SK-N-SH (cell line): ENCODE measurements at regions not wholly inside any gene's neighbourhood (a gene's known extent, or its start where the extent isn't known, plus 50 kb on each side); places are given as distances from the start of the nearest gene placed in this dataset.

Experiments used
- EP300 ChIP-seq, 2 experiments: IDR thresholded peaks; 2 replicates each; pipeline versions ENCODE4 v1.4.0 to v1.6.1; 2012; ENCODE audit warnings: borderline replicate concordance in 1 of 2, low read depth in 1 of 2, low read length in 1 of 2
- POLR2AphosphoS5 ChIP-seq: IDR thresholded peaks from 2 replicates; pipeline ENCODE4 v1.6.1; 2012; ENCODE audit warnings: low read depth, low read length
- RAD21 ChIP-seq: IDR thresholded peaks from 2 replicates; pipeline ENCODE4 v1.6.1; 2012; ENCODE audit warnings: mild to moderate bottlenecking, low read length
- TCF12 ChIP-seq: IDR thresholded peaks from 2 replicates; pipeline ENCODE4 v1.4.0; 2012
- TF ChIP-seq, protein P1 (sequence below): IDR thresholded peaks from 2 replicates; pipeline ENCODE4 v1.4.0; 2012; ENCODE audit warnings: low read depth, borderline replicate concordance
- TF ChIP-seq, protein P2 (sequence below): IDR thresholded peaks from 2 replicates; pipeline ENCODE4; 2012

DNA sequence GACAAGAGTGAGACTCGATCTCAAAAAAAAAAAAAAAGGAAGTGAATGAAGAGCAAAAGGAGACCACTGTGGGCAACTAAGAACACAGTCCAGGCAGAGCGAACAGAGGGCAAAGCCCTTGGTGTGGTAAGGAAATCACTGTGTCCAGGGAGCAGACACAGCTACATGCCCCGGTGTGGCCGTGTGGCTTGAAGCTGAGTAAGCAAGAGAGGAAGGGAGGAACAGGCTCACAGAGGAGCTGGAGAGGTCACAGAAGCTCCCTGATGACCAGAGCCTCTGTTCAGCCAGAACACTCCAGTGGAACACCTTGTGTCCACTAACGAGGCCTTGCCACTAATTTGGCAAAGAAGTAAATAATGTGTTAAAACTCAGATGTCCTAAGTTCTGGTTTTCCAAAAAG lies 60.6 kb upstream of the GATA2 start:
- TF ChIP-seq TCF12: no peak
- TF ChIP-seq, protein P1, sequence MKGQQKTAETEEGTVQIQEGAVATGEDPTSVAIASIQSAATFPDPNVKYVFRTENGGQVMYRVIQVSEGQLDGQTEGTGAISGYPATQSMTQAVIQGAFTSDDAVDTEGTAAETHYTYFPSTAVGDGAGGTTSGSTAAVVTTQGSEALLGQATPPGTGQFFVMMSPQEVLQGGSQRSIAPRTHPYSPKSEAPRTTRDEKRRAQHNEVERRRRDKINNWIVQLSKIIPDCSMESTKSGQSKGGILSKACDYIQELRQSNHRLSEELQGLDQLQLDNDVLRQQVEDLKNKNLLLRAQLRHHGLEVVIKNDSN: no peak
- TF ChIP-seq EP300 (IDR thresholded peaks at IDR 0.05; ENCODE audit: borderline replicate concordance in 1 of 2, low read depth in 1 of 2, low read length in 1 of 2): no peak
- no peak for TF ChIP-seq POLR2AphosphoS5
- no peak for TF ChIP-seq RAD21
- TF ChIP-seq, protein P2, sequence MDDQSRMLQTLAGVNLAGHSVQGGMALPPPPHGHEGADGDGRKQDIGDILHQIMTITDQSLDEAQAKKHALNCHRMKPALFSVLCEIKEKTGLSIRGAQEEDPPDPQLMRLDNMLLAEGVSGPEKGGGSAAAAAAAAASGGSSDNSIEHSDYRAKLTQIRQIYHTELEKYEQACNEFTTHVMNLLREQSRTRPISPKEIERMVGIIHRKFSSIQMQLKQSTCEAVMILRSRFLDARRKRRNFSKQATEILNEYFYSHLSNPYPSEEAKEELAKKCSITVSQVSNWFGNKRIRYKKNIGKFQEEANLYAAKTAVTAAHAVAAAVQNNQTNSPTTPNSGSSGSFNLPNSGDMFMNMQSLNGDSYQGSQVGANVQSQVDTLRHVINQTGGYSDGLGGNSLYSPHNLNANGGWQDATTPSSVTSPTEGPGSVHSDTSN: no peak
